ENCODE measurements at regions not wholly inside any gene's neighbourhood (a gene's known extent, or its start where the extent isn't known, plus 50 kb on each side); places are given as distances from the start of the nearest gene placed in this dataset.
"Not testable (repeated sequence)": the region's sequence is repeated elsewhere in the genome, so short reads cannot be mapped to it uniquely, and the experiment has no call there.

DNA sequence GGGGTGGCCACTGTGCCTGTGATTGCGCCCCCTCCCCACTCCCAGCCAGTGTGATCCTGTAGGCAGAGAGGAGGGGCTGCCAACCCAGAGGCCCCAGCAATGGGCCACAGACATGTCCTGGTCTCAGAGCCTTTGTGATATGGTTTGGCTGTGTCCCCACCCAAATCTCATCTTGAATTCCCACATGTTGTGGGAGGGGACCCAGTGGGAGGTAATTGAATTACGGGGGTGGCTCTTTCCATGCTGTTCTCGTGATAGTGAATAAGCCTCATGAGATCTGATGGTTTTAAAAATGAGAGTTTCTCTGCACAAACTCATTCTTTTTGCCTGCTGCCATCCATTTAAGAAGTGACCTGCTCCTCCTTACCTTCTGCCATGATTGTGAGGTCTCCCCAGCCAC lies 56.8 kb upstream of the ZNF469 start:
- no peak for DNase-seq

DNA sequence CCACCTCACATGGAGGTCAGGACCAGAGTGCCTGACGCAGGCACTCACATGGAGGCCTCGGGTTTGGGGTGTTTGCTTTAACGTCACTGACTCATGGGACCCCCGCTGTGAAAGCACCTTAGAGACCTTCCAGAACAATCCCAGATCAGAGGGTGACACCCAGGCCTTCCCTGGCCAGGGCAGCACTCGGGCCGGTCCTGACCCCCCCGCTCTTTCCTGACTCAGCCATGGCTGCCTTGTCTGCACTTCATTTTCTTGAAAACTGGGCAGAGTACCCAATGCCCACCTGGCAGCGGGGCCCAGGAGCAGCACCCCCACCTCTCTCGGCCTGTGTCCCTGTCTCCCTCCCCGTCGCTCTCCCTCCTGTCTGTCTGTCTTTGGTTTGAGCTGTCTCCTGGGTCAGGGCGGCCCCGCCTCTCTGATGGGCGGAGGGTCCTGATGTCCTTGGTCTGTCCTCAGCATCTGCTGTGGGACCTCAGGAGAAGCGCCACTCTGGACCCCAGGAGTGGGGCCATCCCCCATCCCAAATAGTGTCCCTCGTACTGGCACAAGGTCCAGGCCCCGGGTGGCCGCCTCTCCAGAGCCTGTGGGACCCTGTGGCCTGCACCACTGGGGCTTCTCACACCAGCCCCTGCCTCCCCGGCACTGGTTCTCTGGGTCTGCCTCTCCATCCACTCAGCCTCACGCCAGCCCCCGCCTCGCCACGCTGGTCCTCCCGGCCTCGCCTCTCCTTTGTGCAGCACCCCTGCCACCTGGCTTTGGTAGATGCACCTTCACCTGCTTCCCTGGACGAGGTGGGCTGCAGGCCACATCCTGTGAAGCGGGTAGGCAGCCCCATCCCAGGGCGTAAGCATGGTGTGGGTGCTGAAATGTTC lies 55.9 kb upstream of the ZNF469 start:
- no peak for DNase-seq

- no peak for DNase-seq
These were observed 55.0 kb upstream of the ZNF469 start for GRCh38 chr16:88327561-88328312.

DNA sequence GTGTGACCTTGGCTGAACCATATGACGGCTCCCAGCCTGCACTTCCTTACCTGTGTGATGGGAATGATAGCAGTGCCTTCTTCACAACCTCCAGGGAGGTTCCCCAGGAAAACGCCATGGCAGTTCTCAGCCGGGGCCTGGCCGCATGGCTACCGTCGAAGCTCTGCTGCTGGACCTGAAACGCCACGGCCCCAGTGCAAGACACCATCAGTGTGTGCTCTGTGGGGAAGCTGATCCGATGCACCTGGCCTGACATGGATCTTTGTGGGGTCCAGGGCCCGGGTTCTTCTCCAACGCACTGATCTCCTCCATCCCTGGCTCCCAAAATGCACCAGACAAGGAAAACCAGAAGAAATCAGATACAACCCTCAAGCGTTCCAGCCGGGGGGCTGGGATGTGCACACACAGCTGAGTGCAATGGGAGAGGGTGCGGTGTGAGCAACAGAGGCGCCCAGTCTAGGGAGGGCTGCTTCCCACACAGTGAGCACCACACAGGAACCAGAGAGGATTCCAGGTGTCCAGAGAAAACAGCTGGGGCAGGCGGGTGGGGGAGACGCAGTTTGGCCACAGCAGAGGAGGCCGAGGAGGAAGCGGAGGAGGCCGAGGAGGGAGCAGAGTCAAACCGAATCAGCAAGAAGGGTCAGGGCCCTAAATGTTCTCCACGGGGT lies 54.3 kb upstream of the ZNF469 start:
- no peak for DNase-seq

DNA sequence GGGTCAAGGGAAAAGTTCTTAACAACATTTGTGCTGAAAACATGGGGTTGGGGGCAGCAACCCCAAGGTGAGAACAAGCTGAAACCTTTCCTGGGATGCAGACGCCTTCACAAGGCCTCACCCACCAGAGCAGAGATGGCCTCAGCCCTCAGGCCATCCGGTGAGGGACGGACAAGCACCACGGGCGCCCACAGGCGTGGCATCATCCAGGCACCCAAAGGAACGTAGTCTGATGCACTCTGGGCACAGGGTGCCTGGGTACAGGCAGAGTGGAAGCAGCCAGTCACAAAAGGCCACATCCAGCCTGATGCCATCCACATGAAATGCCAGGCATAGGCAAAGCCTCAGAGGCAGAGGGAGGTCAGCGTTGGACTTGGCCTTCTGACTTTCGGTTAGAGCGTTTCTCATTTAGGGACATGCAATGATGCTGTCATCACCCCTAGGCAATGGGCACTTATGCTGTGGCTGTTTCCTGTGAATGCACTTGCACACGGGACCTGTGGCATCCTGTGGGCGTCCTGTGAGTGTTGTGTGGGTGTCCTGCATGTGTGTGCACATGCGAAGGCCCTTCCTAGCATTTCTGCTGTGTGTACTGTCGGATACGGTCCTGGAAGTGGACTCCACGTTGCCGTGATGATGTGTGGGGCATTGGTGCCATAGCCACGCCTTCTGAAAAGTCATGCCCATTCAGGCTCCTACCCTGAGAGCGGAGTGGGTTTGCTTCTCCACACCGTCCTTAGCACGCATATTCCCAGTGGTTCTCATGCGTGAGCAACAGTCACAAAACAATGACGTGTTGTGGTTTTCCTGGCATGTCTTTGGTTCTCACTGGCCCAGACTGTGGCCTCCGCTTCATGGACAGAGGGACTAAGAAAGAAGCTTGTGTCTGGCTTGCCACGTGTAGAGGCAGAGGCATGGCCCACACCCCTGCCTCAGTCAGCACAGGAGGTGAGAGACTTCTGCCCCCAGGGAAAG lies 52.7 kb upstream of the ZNF469 start:
- DNase-seq: no peak

- DNase-seq: no peak
These were observed 51.5 kb upstream of the ZNF469 start for GRCh38 chr16:88330971-88331890.

GRCh38 chr16:88331989-88332920 lies 50.5 kb upstream of the ZNF469 start:
- no peak for DNase-seq

DNA sequence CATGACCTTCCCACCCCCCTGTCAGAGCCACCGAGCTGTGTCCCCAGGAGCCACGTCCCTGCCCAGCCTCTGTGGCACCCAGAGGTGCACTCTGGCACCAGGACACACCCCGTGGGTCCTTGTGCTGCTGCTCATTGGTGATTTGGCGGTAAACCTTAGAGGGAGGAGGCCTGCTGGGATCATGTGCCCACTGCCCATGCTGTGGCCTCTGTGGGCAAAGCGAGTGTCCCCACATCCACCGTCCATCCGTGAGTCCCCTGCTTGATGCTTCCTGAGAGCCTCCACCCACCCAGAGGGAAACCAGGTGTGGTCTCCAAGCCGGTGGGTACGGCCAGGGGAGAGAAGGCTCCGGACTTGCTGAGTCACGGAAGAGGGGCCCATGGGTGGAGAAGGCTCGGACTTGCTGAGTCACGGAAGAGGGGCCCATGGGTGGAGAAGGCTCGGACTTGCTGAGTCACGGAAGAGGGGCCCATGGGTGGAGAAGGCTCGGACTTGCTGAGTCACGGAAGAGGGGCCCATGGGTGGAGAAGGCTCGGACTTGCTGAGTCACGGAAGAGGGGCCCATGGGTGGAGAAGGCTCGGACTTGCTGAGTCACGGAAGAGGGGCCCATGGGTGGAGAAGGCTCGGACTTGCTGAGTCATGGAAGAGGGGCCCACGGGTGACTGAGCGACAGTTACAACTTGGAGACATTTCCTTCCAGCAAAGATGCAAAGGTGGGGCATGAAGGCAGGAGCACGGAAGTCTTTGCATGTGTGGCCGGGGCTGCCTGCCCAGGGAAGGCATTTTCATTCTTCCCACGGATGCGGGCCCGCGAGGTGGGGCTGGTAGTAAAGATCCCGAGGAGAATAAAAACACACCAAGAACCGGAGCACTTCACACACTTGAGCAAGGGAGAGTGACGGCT lies 49.6 kb upstream of the ZNF469 start:
- DNase-seq: not testable (repeated sequence)

All from activated CD4-positive, alpha-beta T cell treated with anti-CD3 and anti-CD28 coated beads, Interleukin-2, amount 50 U/mL, for 1 hour (primary cell).